B cell (primary cell): ENCODE measurements at regions not wholly inside any gene's neighbourhood (a gene's known extent, or its start where the extent isn't known, plus 50 kb on each side); places are given as distances from the start of the nearest gene placed in this dataset.

Experiments used
- ATAC-seq: fragments of 200-7000 bp; cut with Tn5 transposase; one replicate; pipeline ENCODE4 v1.10.0; 2021; ENCODE audit warnings: low read depth, mild to moderate bottlenecking, moderate number of reproducible peaks, moderate library complexity
- CTCF ChIA-PET: fragments of 350-600 bp; sonication (Branson Sonifier 250); formaldehyde crosslinking; loops from one replicate; lab custom pipeline; 2021; ENCODE audit warnings: antibody characterized with exemption, inconsistent platforms; lab: Charles Lee
- POLR2A ChIA-PET: fragments of 350-600 bp; sonication (Branson Sonifier 250); formaldehyde crosslinking; loops from one replicate; lab custom pipeline; 2021; ENCODE audit warnings: antibody characterized with exemption; lab: Charles Lee
- DNase-seq: peaks from one replicate; pipeline ENCODE4 v3.0.0; 2013
- H2AFZ ChIP-seq: 2 replicates; pipeline ENCODE4 v1.6.1; 2012; ENCODE audit warnings: mild to moderate bottlenecking, low read depth, low read length; ENCODE audit not compliant: insufficient read depth, poor library complexity, severe bottlenecking
- H3K27ac ChIP-seq, 2 donors: 1 replicate in 1 of 2; 2 replicates in 1 of 2; pipeline ENCODE4 v1.5.1; 2012 to 2013; ENCODE audit warnings: low read length in 2 of 2, mild to moderate bottlenecking in 2 of 2, moderate library complexity in 1 of 2
- H3K27me3 ChIP-seq, 4 experiments: fragments of 200-600 bp in 1 of 4; sonication (generic) in 1 of 4; replicated peaks in 1 of 4; 1 replicate in 2 of 4; 2 replicates in 2 of 4; pipeline versions ENCODE4 v1.6.1 to v1.7.0; 2013 to 2016; ENCODE audit warnings: low read length in 3 of 4, mild to moderate bottlenecking in 2 of 4, mixed read lengths in 1 of 4, moderate library complexity in 1 of 4; ENCODE audit not compliant: insufficient read depth in 4 of 4, control insufficient read depth in 3 of 4; ENCODE audit errors: control extremely low read depth in 1 of 4
- H3K36me3 ChIP-seq, 2 experiments: replicated peaks in 1 of 2; 1 replicate in 1 of 2; 2 replicates in 1 of 2; pipeline versions ENCODE4 v1.6.1 to v1.7.1; 2013; ENCODE audit warnings: low read length in 1 of 2; ENCODE audit not compliant: insufficient read depth in 2 of 2, control insufficient read depth in 1 of 2; ENCODE audit errors: control extremely low read depth in 1 of 2, extremely low read depth in 1 of 2
- H3K4me1 ChIP-seq, 2 donors: fragments of 200-600 bp in 1 of 2; sonication (generic) in 1 of 2; 1 replicate in 1 of 2; 2 replicates in 1 of 2; pipeline versions ENCODE4 v1.5.1 to v1.6.1; 2013 to 2017; ENCODE audit warnings: low read length in 2 of 2; ENCODE audit not compliant: control insufficient read depth in 2 of 2, insufficient read depth in 2 of 2
- H3K4me2 ChIP-seq: replicated peaks from 2 replicates; pipeline ENCODE3; 2012; ENCODE audit warnings: mild to moderate bottlenecking, low read depth, low read length; ENCODE audit not compliant: poor library complexity, severe bottlenecking
- H3K4me3 ChIP-seq, 5 experiments: fragments of 200-600 bp in 1 of 5; sonication (generic) in 1 of 5; 1 replicate in 3 of 5; 2 replicates in 2 of 5; pipeline versions ENCODE4 v1.5.1 to v1.7.0; 2011 to 2016; ENCODE audit warnings: low read length in 4 of 5, mild to moderate bottlenecking in 4 of 5, low read depth in 2 of 5, control low read depth in 1 of 5, moderate library complexity in 1 of 5; ENCODE audit not compliant: insufficient read depth in 1 of 5; ENCODE audit errors: control extremely low read depth in 1 of 5, extremely low read depth in 1 of 5
- H3K79me2 ChIP-seq: fragments of 200-600 bp; sonication (generic); one replicate; pipeline ENCODE4 v1.6.0; 2016; ENCODE audit warnings: low read length; ENCODE audit not compliant: control insufficient read depth, insufficient read depth
- H3K9ac ChIP-seq: fragments of 200-600 bp; sonication (generic); 2 replicates; pipeline ENCODE4 v1.6.1; 2017; ENCODE audit warnings: mild to moderate bottlenecking, low read length, moderate library complexity
- H3K9me3 ChIP-seq, 3 donors: one replicate each; pipeline versions ENCODE4 v1.6.1 to v1.7.1; 2013; ENCODE audit warnings: low read length in 2 of 3; ENCODE audit not compliant: control insufficient read depth in 2 of 3, insufficient read depth in 1 of 3; ENCODE audit errors: control extremely low read depth in 1 of 3
- H4K20me1 ChIP-seq: 2 replicates; pipeline ENCODE4 v1.6.0; 2012; ENCODE audit warnings: mild to moderate bottlenecking, low read length; ENCODE audit not compliant: insufficient read depth, control insufficient read depth, poor library complexity, severe bottlenecking
- H3K27ac Mint-ChIP-seq: one replicate; pipeline ENCODE4 v1.8.0; 2021; ENCODE audit warnings: mixed read lengths
- H3K27me3 Mint-ChIP-seq: one replicate; pipeline ENCODE4 v1.8.0; 2021; ENCODE audit warnings: mixed read lengths
- H3K4me1 Mint-ChIP-seq: one replicate; pipeline ENCODE4 v1.8.0; 2021; ENCODE audit warnings: mixed read lengths
- H3K4me3 Mint-ChIP-seq: one replicate; pipeline ENCODE4 v1.8.0; 2021; ENCODE audit warnings: mixed read lengths
- H3K9me3 Mint-ChIP-seq: one replicate; pipeline ENCODE4 v1.8.0; 2022; ENCODE audit warnings: mixed read lengths; ENCODE audit not compliant: insufficient read depth
- CTCF ChIP-seq: fragments of 200-600 bp; IDR thresholded peaks from one replicate; pipeline ENCODE4 v1.8.0; 2022; ENCODE audit warnings: antibody characterized with exemption, mild to moderate bottlenecking
- EZH2 ChIP-seq: IDR thresholded peaks from 2 replicates; pipeline ENCODE4 v1.6.1; 2012; ENCODE audit warnings: borderline replicate concordance, low read depth, mild to moderate bottlenecking, moderate library complexity, low read length; ENCODE audit not compliant: insufficient read depth, poor library complexity, severe bottlenecking
- WGBS: methylation state at CpG from one replicate; pipeline ENCODE4 v1.1.5; 2013; ENCODE audit warnings: missing lambda C conversion rate; ENCODE audit not compliant: insufficient coverage; 5-methylcytosine and 5-hydroxymethylcytosine counted together
- intact Hi-C: fragments of 100-400 bp; cut with micrococcal nuclease; formaldehyde crosslinking; loops from one replicate; pipeline ENCODE4 v1.10.0; 2022

GRCh38 chr15:60228101-60228500 is 169.7 kb downstream of the ANXA2 start:
- POLR2A ChIA-PET = no interaction called here
- 80% methylated on average over 1 of the region's 3 CpGs for WGBS
- intact Hi-C loops = no loop called here
- Histone ChIP-seq H3K9me3 (no peaks in the 10 kb centered on the region), H3K4me2 (no peak overlapping the region), H3K36me3 (no peaks in the 10 kb centered on the region), H3K4me3 (no peak overlapping the region), H3K27ac (no peak overlapping the region), H3K9ac (no peak overlapping the region), H3K4me1 (no peaks in the 10 kb centered on the region), H2AFZ (no peak overlapping the region), H4K20me1 (no peaks in the 10 kb centered on the region), H3K27me3 (no peaks in the 10 kb centered on the region), H3K79me2 (no peaks in the 10 kb centered on the region)
- no peaks in the 10 kb centered on the region for H3K9me3 Mint-ChIP-seq
- peaks cover 5% of the 10 kb centered on the region for H3K4me1 Mint-ChIP-seq
- CTCF ChIA-PET = no interaction called here
- DNase-seq = no peak
- ATAC-seq = no peak
- no peak overlapping the region for H3K4me3 Mint-ChIP-seq
- TF ChIP-seq CTCF (no peak), EZH2 (no peak)
- H3K27me3 Mint-ChIP-seq = peaks cover 5% of the 10 kb centered on the region
- H3K27ac Mint-ChIP-seq = no peak overlapping the region

DNA sequence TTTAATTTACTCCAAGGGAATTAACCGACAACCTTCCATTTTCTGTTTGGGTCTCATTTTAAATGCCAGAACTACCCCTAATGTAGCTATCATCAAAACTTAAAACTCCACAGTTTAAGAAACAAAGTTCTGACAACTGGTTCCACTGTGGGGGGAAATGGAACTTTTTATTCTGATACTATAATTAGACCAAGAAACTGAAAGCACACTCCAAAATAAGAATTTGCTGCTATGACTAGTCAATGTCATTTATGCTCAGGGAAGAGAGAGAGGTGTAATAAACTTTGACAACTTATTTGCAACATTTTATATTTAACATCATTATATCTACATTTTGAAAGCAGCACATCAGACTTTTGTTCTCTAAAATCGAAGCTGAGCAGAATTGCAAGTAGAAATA is 169.2 kb downstream of the ANXA2 start:
- H3K27ac Mint-ChIP-seq = no peak overlapping the region
- WGBS = no CpG with 5 or more reads among the region's 2 CpGs
- H3K27ac ChIP-seq = no peak overlapping the region
- no peaks in the 10 kb centered on the region for H3K9me3 ChIP-seq
- no peaks in the 10 kb centered on the region for H3K9me3 Mint-ChIP-seq
- H3K9ac ChIP-seq = no peak overlapping the region
- intact Hi-C loops = no loop called here
- H3K4me1 Mint-ChIP-seq = peaks cover 5% of the 10 kb centered on the region
- peaks cover 4% of the 10 kb centered on the region for H3K27me3 Mint-ChIP-seq
- no peaks in the 10 kb centered on the region for H3K79me2 ChIP-seq
- H2AFZ ChIP-seq = no peak overlapping the region
- ATAC-seq (no peak), DNase-seq (no peak)
- H3K27me3 ChIP-seq = no peaks in the 10 kb centered on the region
- no peak overlapping the region for H3K4me3 ChIP-seq
- no peak for TF ChIP-seq EZH2
- TF ChIP-seq CTCF = no peak
- CTCF ChIA-PET = no interaction called here
- no peaks in the 10 kb centered on the region for H4K20me1 ChIP-seq
- no peaks in the 10 kb centered on the region for H3K36me3 ChIP-seq
- no peak overlapping the region for H3K4me2 ChIP-seq
- POLR2A ChIA-PET = no interaction called here
- H3K4me3 Mint-ChIP-seq = no peak overlapping the region
- H3K4me1 ChIP-seq = no peaks in the 10 kb centered on the region
